Left lobe of liver (tissue), 2 donors: ENCODE measurements at regions not wholly inside any gene's neighbourhood (a gene's known extent, or its start where the extent isn't known, plus 50 kb on each side); places are given as distances from the start of the nearest gene placed in this dataset.

Source experiments
- ATAC-seq: fragments of 200-7000 bp; cut with Tn5 transposase; one replicate; pipeline ENCODE4 v1.9.1; 2020; ENCODE audit warnings: mild to moderate bottlenecking, moderate library complexity
- DNase-seq: peaks from one replicate; pipeline ENCODE4 v3.0.0-alpha.2; 2020; ENCODE audit warnings: low spot score
- donor health status: DM: no; HTN: no; CAD: no; lungs with moderate emphysema.
- donor health status: DM: no; HTN: yes; CAD: no.

GRCh38 chr2:128979182-128979581 is 660.5 kb upstream of the HS6ST1 start:
- DNase-seq (no peak), ATAC-seq (no peak)

DNA sequence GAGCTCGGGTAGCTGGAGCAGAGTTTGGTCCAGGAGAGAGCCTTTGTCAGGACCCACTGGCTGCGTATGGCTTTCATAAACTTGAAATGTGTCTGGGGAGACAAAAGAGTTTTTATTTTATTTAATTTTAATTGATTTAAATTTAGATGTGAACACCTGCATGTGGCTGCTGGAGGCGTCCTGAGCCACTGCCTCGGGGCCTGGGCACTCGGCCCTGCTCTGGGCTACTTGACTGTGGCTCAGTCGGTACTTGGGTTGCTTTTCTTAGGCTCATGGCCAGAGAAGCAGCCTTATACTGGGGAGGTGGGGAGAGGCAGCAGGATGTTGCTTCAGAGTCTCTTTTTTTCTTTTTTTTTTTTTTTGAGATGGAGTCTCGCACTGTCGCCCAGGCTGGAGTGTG is 661.8 kb upstream of the HS6ST1 start:
- DNase-seq (no peak), ATAC-seq (no peak)

GRCh38 chr2:128981353-128981752 is 662.7 kb upstream of the HS6ST1 start:
- ATAC-seq (no peak), DNase-seq (no peak)

GRCh38 chr2:128982001-128982400 is 663.3 kb upstream of the HS6ST1 start:
- no peak for DNase-seq
- no peak for ATAC-seq

DNA sequence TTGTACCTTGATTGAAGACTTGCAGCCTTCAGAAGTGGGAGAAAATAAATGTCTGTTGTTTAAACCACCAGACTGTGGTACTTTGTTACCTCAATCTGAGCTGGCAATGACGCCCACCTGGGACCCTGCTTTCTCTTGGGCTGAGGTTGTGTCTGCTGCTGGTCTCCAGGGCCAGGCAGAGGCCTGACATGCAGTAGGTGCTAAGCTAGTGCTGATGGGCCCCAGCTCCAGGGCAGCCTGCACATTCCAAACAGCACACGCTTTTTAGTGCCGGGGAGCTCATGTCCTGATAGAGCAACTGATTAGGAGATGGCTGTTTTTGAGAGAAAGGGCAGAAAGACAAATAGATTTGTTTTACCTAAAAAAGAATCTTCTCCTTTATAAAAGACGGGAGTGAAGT is 664.0 kb upstream of the HS6ST1 start:
- ATAC-seq: no peak

DNA sequence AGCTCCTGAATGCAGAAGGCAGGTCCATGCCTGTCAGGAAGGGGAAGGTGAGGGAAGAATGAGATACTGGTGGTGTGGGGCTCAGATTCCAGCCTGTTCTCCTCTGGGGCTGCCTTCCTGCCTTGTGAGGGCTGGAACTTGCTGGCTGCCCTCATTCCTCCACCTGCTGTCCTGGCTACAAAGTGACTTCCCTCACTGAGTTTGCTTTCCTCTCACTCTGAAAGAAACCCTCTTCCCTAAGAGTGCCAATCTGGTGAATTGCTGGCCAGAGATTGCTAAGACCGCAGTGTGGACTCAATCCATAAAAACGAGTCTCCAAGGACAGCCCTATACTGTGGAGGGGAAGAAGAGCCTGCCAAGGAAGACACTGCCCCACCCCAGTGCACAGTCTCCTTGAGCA is 664.4 kb upstream of the HS6ST1 start:
- ATAC-seq: no peak
- no peak for DNase-seq

More for the DNA sequence above, 664.0 kb upstream of the HS6ST1 start:
- DNase-seq: no peak

DNA sequence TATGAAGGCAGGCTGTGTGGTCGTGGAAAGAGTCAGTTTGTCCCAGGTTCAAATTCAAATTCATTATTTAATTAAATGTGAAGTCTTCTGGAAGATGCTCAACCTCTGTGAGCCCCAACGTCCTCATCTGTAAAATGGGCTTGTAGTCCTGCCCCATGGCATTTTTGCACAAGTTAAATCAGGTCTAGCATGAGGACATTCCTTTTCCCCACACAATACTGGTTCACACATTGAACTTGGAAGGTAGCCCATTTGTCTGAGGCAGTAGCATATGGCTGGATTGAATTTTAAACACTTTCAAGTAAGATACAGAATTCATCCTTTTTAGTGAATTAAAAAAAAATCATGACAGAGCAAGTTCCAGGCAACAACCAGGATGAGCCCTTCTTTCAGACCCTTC is 665.4 kb upstream of the HS6ST1 start:
- DNase-seq: no peak
- ATAC-seq: no peak

- ATAC-seq (no peak), DNase-seq (no peak)
These were observed 666.2 kb upstream of the HS6ST1 start for GRCh38 chr2:128984855-128985254.

DNA sequence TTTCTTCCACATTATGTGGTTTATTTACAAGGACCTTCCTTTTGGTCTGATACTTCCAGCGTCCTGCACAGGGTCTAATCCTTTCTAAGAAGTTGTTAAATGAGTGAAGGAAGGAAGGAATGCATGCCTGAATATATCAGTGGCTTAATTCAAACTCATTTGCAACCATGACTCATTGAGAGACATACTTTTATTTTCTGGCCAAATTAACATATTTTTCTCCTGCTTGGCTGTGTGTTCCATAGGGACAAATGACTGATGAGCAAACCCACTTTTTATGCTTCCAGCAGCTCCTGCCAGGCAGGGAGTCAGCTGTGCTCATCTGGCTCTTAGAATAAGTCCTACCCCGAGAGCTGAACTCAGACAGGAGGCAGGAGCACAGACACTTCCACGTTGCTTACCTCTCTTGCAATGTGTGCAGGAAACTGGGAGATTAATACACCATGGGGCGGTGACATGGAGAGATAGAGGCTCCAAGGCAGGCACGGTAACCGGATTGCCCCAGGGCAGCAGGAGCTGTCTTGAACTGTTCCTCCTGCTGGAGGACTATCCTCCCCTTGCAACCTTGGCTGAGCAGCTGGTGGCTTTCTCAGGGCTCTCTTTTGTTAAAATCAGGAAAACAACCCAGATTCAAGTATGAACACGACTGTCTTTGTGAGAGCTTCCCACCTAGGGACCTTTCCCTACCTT is 667.5 kb upstream of the HS6ST1 start:
- ATAC-seq: no peak

GRCh38 chr2:128986867-128987268 is 668.2 kb upstream of the HS6ST1 start:
- ATAC-seq: no peak
- no peak for DNase-seq

More for the DNA sequence above, 667.5 kb upstream of the HS6ST1 start:
- DNase-seq: no peak

DNA sequence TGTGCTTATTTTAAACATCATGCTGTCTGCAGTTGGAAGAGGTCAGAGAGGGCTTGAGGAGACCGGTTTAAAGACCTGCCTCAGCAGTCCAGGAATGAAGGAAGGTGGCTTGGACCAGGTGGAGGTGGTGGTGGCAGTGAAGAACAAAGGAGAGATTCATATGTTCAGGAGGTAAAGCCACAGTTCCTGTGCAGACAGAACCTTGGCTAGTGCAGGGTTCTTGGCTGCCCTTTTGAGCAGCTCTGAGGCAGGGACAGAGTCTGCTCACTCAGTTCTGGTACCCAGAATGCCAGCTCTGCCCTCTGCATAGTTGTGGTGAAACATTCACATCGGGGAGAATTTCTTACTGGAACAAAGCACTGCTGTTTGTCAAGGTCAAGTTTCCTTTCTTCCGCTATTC is 669.7 kb upstream of the HS6ST1 start:
- DNase-seq (no peak), ATAC-seq (no peak)

- DNase-seq: no peak
- ATAC-seq: no peak
These were observed 670.3 kb upstream of the HS6ST1 start for GRCh38 chr2:128988967-128989366.

DNA sequence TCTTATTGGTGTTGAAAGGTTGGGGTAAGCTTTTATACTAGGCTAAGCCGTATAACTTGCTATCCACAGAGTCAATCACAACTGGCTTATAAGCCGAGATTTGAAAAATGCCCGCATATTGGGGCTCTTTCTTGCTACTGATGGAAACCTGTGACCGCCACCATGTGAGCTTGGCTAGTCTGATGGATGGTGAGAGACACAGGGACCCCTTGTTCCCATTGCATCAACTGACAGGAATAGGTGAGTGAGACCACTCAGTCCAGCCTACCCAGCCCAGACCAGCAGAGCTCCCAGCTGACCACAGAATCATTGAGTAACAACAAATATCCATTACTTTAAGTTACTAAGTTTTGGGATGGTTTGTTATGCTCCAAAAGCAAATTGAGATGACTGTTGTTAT is 676.4 kb upstream of the HS6ST1 start:
- ATAC-seq: no peak

GRCh38 chr2:128996078-128996477 is 677.4 kb upstream of the HS6ST1 start:
- no peak for DNase-seq
- ATAC-seq: no peak

More for the DNA sequence above, 676.4 kb upstream of the HS6ST1 start:
- no peak for DNase-seq

DNA sequence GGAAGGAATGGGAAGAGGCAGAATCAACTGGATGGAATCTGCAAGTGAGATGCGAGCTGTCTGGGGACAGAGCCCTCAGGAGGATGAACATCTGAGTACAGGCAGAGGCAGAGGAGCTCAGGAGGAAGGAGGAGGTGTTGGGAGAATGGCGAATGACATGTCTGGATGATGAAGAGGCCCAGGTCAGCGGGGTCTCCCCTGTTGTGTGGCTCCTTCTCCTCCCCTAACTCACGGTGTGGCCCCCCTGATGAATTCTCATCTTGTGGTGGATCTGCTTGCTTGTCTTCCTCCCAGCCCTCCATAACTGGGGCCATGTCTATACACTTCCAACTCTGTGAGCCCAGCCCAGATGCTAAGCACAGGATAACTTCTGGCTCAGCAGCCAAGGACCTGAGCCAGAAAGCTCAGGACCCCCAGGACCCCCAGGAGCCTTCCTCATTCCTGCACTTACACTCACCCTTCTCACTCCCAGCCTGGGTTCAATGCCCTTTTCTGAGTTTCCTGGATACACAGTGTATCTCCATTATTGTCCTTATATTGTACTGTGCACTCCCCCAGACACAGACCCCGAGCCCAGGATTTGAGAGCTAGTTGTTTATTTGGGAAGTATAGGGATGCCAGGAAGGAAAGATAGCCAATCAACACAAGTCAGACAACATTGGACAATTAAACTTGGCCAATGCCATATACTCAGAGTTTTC is 678.6 kb upstream of the HS6ST1 start:
- DNase-seq (no peak), ATAC-seq (no peak)

DNA sequence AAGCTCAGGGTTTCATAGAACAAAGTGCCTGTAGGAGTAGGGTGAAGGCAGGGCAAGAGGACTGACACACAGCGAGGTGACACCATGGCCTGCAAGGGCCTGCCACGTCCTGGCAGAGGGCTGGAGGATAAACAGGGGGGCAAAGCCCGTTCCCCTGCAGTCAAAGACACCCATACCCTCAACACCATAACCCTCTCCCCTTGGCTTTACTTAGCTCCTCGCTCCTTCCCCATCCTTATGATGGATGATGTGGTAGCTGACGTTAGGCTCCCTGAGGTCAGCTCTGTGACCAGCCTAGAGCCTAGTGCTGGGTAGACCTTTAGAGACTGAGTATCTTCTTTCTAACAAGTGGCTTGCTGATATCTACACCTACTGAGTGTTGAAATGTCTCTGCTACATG is 683.3 kb upstream of the HS6ST1 start:
- ATAC-seq (no peak), DNase-seq (no peak)

GRCh38 chr2:129002751-129003150 is 684.1 kb upstream of the HS6ST1 start:
- no peak for ATAC-seq
- DNase-seq: no peak

DNA sequence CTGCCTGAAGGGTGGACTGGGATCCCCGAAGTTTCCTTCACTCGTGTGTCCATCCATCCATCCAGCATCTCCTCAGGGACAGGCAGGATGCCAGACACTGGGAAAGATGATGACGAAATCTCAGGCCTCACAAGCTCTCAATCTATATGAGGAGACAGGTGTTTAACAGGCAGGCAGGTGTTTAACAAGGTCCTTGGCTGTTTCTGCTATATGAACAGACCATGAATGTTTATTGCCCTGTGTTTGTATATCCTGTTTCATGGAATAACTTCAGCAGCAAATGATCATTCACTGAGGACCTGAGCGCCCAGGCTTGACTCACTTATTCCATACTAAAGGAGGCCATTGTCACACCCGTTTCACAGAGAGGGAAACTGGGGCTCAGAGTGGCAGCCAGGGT is 685.8 kb upstream of the HS6ST1 start:
- DNase-seq (no peak), ATAC-seq (no peak)

DNA sequence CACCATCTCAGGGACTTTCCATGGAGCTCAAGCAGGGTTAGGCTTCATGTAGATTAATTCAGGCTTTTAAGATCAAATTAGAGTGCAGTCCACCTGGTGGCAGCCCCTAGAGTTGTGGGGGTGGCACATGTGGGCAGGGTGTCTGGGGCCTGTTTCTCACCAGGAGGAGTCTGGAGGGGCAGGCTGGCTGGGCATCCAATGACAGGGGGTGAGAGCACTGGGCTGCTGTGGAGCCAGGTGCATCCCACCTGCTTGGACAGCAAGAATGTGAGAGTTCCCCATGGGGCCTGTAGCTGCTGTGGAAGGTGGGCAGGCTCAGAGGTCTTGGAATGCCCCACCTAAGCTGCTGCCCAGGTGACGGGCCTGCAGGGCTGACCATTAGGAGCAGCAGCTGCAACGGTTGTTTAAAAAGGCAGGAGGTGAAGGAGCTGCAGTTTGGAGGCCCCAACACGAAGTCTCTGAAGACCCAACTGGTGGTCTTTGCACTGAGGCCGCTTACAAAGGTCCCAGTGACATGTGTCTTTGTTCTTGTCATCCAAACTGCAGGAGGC is 686.3 kb upstream of the HS6ST1 start:
- DNase-seq (no peak), ATAC-seq (no peak)

DNA sequence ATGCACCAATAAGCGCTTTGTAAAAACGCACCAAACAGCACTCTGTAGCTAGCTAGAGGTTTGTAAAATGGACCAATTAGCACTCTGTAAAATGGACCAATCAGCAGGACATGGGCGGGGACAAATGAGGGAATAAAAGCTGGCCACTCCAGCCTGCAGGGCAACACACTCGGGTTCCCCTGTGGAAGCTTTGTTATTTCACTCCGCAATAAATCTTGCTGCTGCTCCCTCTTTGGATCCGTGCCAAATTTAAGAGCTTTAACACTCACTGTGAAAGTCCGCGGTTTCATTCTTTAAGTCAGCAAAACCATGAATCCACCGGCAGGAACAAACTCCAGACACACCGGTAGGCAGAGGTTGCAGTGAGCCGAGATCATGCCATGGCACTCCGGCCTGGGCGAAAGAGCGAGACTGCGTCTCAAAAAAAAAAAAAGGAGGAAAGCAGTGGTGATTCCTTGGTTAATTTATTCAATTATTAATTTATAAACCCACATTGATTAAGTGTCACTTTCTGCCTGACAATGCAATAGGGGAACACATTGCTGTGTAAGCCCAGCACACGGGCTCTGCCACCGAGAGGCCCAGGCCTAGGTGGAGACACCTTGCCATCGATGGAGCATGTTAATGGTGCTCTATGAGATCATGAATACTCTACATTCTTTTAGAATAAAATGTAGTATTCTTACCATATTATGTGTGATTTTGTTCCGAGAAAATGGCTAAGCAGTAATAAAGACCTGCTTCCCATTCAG is 687.6 kb upstream of the HS6ST1 start:
- ATAC-seq (no peak), DNase-seq (no peak)

GRCh38 chr2:129006901-129007300 is 688.2 kb upstream of the HS6ST1 start:
- no peak for DNase-seq
- ATAC-seq: no peak
